Peyer's patch (tissue), 4 donors: ENCODE measurements at regions not wholly inside any gene's neighbourhood (a gene's known extent, or its start where the extent isn't known, plus 50 kb on each side); places are given as distances from the start of the nearest gene placed in this dataset.
"Not testable (repeated sequence)": the region's sequence is repeated elsewhere in the genome, so short reads cannot be mapped to it uniquely, and the experiment has no call there.

ENCODE experiments used
- DNase-seq, 3 donors: peaks; one replicate each; pipeline ENCODE4 v3.0.0-alpha.2; 2017 to 2019
- H3K27ac ChIP-seq, 4 donors: fragments of 200-600 bp; sonication (generic); one replicate each; pipeline ENCODE4 v1.5.1; 2016 to 2019
- H3K27me3 ChIP-seq, 2 donors: fragments of 200-600 bp; sonication (generic); one replicate each; pipeline ENCODE4 v1.5.1; 2019
- H3K36me3 ChIP-seq, 3 donors: fragments of 200-600 bp; sonication (generic); one replicate each; pipeline ENCODE4 v1.5.1; 2016 to 2019
- H3K4me1 ChIP-seq, 4 donors: fragments of 200-600 bp; sonication (generic); one replicate each; pipeline ENCODE4 v1.5.1; 2016 to 2019
- H3K4me3 ChIP-seq, 4 donors: fragments of 200-600 bp; sonication (generic); 1 replicate in 3 of 4; 2 replicates in 1 of 4; pipeline ENCODE4 v1.5.1; 2016 to 2019; ENCODE audit warnings: mild to moderate bottlenecking in 1 of 4
- H3K9me3 ChIP-seq, 4 donors: fragments of 200-600 bp; sonication (generic); one replicate each; pipeline ENCODE4 v1.5.1; 2016 to 2019; ENCODE audit warnings: mild to moderate bottlenecking in 1 of 4
- POLR2A ChIP-seq, 2 donors: fragments of 450-650 bp; IDR thresholded peaks; one replicate each; pipeline ENCODE4 v1.5.1; 2017; ENCODE audit warnings: antibody characterized with exemption in 2 of 2, mild to moderate bottlenecking in 2 of 2, moderate library complexity in 2 of 2
- TF ChIP-seq, protein P1 (sequence below), 6 experiments: fragments of 450-650 bp in 4 of 6; fragments of 200-600 bp in 2 of 6; sonication (generic) in 1 of 6; IDR thresholded peaks; one replicate each; pipeline ENCODE4 v1.5.1; 2017 to 2019; ENCODE audit warnings: antibody characterized with exemption in 6 of 6, mild to moderate bottlenecking in 3 of 6, moderate library complexity in 1 of 6

DNA sequence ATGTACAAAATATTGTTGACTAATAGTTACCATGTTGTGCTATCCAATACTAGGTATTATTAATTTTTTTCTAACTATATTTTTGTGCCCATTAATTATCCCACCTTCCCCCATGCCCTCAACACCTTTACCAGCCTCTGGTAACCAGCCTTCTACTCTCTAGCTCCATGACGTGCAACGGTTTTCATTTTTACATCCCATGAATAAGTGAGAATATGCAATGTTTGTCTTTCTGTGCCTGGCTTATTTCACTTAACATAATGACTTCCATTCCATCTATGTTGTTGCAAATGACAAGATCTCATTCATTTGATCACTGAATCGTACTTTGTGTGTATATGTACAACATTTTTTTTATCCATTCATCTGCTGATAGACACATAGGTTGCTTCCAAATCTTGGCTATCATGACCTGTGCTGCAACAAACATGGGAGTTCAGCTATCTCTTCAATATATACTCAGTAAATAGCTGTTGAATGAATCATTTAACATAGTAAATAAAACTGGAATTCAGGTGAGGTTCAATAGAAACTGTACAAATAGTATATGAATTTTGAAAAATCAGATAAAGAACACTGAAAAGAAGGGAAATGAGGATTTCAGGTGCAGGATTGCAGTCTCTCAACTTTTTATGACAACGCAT, 509.0 kb upstream of the MIR17HG start:
- Histone ChIP-seq H3K36me3 (no peaks in the 10 kb centered on the region), H3K9me3 (no peaks in the 10 kb centered on the region), H3K27me3 (no peaks in the 10 kb centered on the region), H3K4me1 (no peaks in the 10 kb centered on the region), H3K4me3 (no peak overlapping the region), H3K27ac (no peak overlapping the region)
- TF ChIP-seq, protein P1, sequence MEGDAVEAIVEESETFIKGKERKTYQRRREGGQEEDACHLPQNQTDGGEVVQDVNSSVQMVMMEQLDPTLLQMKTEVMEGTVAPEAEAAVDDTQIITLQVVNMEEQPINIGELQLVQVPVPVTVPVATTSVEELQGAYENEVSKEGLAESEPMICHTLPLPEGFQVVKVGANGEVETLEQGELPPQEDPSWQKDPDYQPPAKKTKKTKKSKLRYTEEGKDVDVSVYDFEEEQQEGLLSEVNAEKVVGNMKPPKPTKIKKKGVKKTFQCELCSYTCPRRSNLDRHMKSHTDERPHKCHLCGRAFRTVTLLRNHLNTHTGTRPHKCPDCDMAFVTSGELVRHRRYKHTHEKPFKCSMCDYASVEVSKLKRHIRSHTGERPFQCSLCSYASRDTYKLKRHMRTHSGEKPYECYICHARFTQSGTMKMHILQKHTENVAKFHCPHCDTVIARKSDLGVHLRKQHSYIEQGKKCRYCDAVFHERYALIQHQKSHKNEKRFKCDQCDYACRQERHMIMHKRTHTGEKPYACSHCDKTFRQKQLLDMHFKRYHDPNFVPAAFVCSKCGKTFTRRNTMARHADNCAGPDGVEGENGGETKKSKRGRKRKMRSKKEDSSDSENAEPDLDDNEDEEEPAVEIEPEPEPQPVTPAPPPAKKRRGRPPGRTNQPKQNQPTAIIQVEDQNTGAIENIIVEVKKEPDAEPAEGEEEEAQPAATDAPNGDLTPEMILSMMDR (IDR thresholded peaks at IDR 0.05) = no peak
- no peak for TF ChIP-seq POLR2A (IDR thresholded peaks at IDR 0.05)
- DNase-seq = no peak

- Histone ChIP-seq H3K27ac (no peak overlapping the region), H3K9me3 (no peaks in the 10 kb centered on the region), H3K27me3 (no peaks in the 10 kb centered on the region), H3K4me1 (no peaks in the 10 kb centered on the region), H3K4me3 (no peak overlapping the region), H3K36me3 (no peaks in the 10 kb centered on the region)
- TF ChIP-seq POLR2A (IDR thresholded peaks at IDR 0.05) = no peak
- TF ChIP-seq, protein P1 (IDR thresholded peaks at IDR 0.05) = no peak
- DNase-seq = no peak
Measured at GRCh38 chr13:90839061-90839460, 508.4 kb upstream of the MIR17HG start.

GRCh38 chr13:90846936-90847335, 500.6 kb upstream of the MIR17HG start:
- Histone ChIP-seq H3K9me3 (no peaks in the 10 kb centered on the region), H3K27ac (no peak overlapping the region), H3K4me1 (no peaks in the 10 kb centered on the region), H3K36me3 (no peaks in the 10 kb centered on the region), H3K4me3 (no peak overlapping the region), H3K27me3 (no peaks in the 10 kb centered on the region)
- no peak for DNase-seq
- TF ChIP-seq POLR2A (IDR thresholded peaks at IDR 0.05) = no peak
- TF ChIP-seq, protein P1 (IDR thresholded peaks at IDR 0.05) = no peak

GRCh38 chr13:90853666-90854065, 493.8 kb upstream of the MIR17HG start:
- H3K9me3 ChIP-seq, H3K27me3 ChIP-seq, H3K4me3 ChIP-seq, DNase-seq, H3K36me3 ChIP-seq, H3K4me1 ChIP-seq, H3K27ac ChIP-seq: not testable (repeated sequence)

- Histone ChIP-seq H3K4me3 (no peak overlapping the region), H3K9me3 (no peaks in the 10 kb centered on the region), H3K27me3 (no peaks in the 10 kb centered on the region), H3K36me3 (no peaks in the 10 kb centered on the region), H3K4me1 (no peaks in the 10 kb centered on the region), H3K27ac (no peak overlapping the region)
- no peak for TF ChIP-seq POLR2A (IDR thresholded peaks at IDR 0.05)
- TF ChIP-seq, protein P1 (IDR thresholded peaks at IDR 0.05) = no peak
- DNase-seq = no peak
Measured at GRCh38 chr13:90857921-90858320, 489.6 kb upstream of the MIR17HG start.

DNA sequence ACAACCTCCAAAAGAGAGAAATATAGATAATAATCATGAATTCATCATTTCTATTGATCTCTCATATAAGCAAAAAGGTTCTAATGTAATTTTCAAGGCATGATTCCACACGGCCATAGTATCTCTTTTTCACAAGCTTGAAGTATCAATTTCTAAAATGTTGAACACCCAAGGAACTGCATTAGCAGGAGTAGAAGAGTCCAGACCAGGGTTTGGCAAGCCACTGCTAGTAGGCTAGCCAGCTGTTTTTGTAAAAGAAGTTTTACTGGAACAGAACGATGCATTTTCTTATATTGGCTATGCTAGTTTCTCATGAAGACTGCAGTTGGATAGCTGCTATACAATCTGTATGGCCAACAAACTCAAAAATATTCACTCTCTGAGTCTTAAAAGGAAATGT, 481.5 kb upstream of the MIR17HG start:
- TF ChIP-seq POLR2A (IDR thresholded peaks at IDR 0.05) = no peak
- TF ChIP-seq, protein P1 (IDR thresholded peaks at IDR 0.05) = no peak
- Histone ChIP-seq H3K27ac (no peak overlapping the region), H3K36me3 (no peaks in the 10 kb centered on the region), H3K4me1 (no peaks in the 10 kb centered on the region), H3K4me3 (no peak overlapping the region), H3K27me3 (no peaks in the 10 kb centered on the region), H3K9me3 (no peaks in the 10 kb centered on the region)
- no peak for DNase-seq
